ENCODE measurements at regions not wholly inside any gene's neighbourhood (a gene's known extent, or its start where the extent isn't known, plus 50 kb on each side); places are given as distances from the start of the nearest gene placed in this dataset.

GRCh38 chr19:30692879-30693503 lies 320.8 kb downstream of the ZNF536 start:
- TF ChIP-seq, protein P1, sequence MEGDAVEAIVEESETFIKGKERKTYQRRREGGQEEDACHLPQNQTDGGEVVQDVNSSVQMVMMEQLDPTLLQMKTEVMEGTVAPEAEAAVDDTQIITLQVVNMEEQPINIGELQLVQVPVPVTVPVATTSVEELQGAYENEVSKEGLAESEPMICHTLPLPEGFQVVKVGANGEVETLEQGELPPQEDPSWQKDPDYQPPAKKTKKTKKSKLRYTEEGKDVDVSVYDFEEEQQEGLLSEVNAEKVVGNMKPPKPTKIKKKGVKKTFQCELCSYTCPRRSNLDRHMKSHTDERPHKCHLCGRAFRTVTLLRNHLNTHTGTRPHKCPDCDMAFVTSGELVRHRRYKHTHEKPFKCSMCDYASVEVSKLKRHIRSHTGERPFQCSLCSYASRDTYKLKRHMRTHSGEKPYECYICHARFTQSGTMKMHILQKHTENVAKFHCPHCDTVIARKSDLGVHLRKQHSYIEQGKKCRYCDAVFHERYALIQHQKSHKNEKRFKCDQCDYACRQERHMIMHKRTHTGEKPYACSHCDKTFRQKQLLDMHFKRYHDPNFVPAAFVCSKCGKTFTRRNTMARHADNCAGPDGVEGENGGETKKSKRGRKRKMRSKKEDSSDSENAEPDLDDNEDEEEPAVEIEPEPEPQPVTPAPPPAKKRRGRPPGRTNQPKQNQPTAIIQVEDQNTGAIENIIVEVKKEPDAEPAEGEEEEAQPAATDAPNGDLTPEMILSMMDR (IDR thresholded peaks at IDR 0.05), result no peak
- TF ChIP-seq EZH2 (IDR thresholded peaks at IDR 0.05) (no peak), EZH2phosphoT487 (IDR thresholded peaks at IDR 0.05) (no peak)

Data from neural progenitor cell (in vitro differentiated cells).